ENCODE measurements at regions not wholly inside any gene's neighbourhood (a gene's known extent, or its start where the extent isn't known, plus 50 kb on each side); places are given as distances from the start of the nearest gene placed in this dataset.
"Not testable (repeated sequence)": the region's sequence is repeated elsewhere in the genome, so short reads cannot be mapped to it uniquely, and the experiment has no call there.

- ChIA-PET POLR2A (no interaction called here), CTCF (no interaction called here)
- Mint-ChIP-seq H3K4me3 (no peak overlapping the region), H3K36me3 (ENCODE audit: low read depth) (no peaks in the 10 kb centered on the region), H3K9me3 (no peaks in the 10 kb centered on the region), H3K27me3 (no peaks in the 10 kb centered on the region), H3K27ac (no peak overlapping the region), H3K4me1 (ENCODE audit: low read depth) (no peaks in the 10 kb centered on the region)
- Histone ChIP-seq H3K27me3 (ENCODE audit: control insufficient read depth in 1 of 2, insufficient read depth in 2 of 2, low read length in 2 of 2) (no peaks in the 10 kb centered on the region), H3K4me1 (ENCODE audit: insufficient read depth, low read length) (no peaks in the 10 kb centered on the region), H3K4me3 (ENCODE audit: low read length) (no peak overlapping the region), H3K9me3 (ENCODE audit: control insufficient read depth in 1 of 2, insufficient read depth in 1 of 2, low read length in 2 of 2) (no peaks in the 10 kb centered on the region), H3K36me3 (ENCODE audit: insufficient read depth, low read length) (no peaks in the 10 kb centered on the region), H3K27ac (ENCODE audit: low read depth in 1 of 2, low read length in 2 of 2) (no peak overlapping the region)
- DNase-seq (no peak), ATAC-seq (ENCODE audit: poor library complexity) (no peak)
- no peak for TF ChIP-seq CTCF (IDR thresholded peaks at IDR 0.05)
- intact Hi-C loops (cut with DNase I, micrococcal nuclease) = no loop called here
These were observed 364.9 kb downstream of the ANAPC1 start for GRCh38 chr2:111519071-111519470.

GRCh38 chr2:111522231-111522768, 361.7 kb downstream of the ANAPC1 start:
- CTCF ChIA-PET = no interaction called here
- ATAC-seq (ENCODE audit: poor library complexity) = no peak
- Mint-ChIP-seq H3K4me3 (no peak overlapping the region), H3K36me3 (ENCODE audit: low read depth) (no peaks in the 10 kb centered on the region), H3K4me1 (ENCODE audit: low read depth) (no peaks in the 10 kb centered on the region), H3K27me3 (no peaks in the 10 kb centered on the region), H3K9me3 (no peaks in the 10 kb centered on the region), H3K27ac (no peak overlapping the region)
- no peak for DNase-seq
- H3K27ac ChIP-seq (ENCODE audit: low read depth in 1 of 2, low read length in 2 of 2) = no peak overlapping the region
- POLR2A ChIA-PET = no interaction called here
- H3K27me3 ChIP-seq (ENCODE audit: control insufficient read depth in 1 of 2, insufficient read depth in 2 of 2, low read length in 2 of 2) = no peaks in the 10 kb centered on the region
- no peak overlapping the region for H3K4me3 ChIP-seq (ENCODE audit: low read length)
- no peaks in the 10 kb centered on the region for H3K9me3 ChIP-seq (ENCODE audit: control insufficient read depth in 1 of 2, insufficient read depth in 1 of 2, low read length in 2 of 2)
- intact Hi-C loops (cut with DNase I, micrococcal nuclease) = no loop called here
- no peak for TF ChIP-seq CTCF (IDR thresholded peaks at IDR 0.05)
- no peaks in the 10 kb centered on the region for H3K36me3 ChIP-seq (ENCODE audit: insufficient read depth, low read length)
- no peaks in the 10 kb centered on the region for H3K4me1 ChIP-seq (ENCODE audit: insufficient read depth, low read length)

- H3K27ac Mint-ChIP-seq = no peak overlapping the region
- DNase-seq = no peak
- H3K4me1 Mint-ChIP-seq (ENCODE audit: low read depth) = no peaks in the 10 kb centered on the region
- H3K27me3 ChIP-seq (ENCODE audit: control insufficient read depth in 1 of 2, insufficient read depth in 2 of 2, low read length in 2 of 2) = no peaks in the 10 kb centered on the region
- H3K36me3 Mint-ChIP-seq (ENCODE audit: low read depth) = no peaks in the 10 kb centered on the region
- H3K27ac ChIP-seq (ENCODE audit: low read depth in 1 of 2, low read length in 2 of 2) = no peak overlapping the region
- H3K9me3 Mint-ChIP-seq = no peaks in the 10 kb centered on the region
- H3K4me3 ChIP-seq (ENCODE audit: low read length) = no peak overlapping the region
- POLR2A ChIA-PET = no interaction called here
- no peak overlapping the region for H3K4me3 Mint-ChIP-seq
- H3K36me3 ChIP-seq (ENCODE audit: insufficient read depth, low read length) = no peaks in the 10 kb centered on the region
- H3K9me3 ChIP-seq (ENCODE audit: control insufficient read depth in 1 of 2, insufficient read depth in 1 of 2, low read length in 2 of 2) = no peaks in the 10 kb centered on the region
- no peaks in the 10 kb centered on the region for H3K4me1 ChIP-seq (ENCODE audit: insufficient read depth, low read length)
- ATAC-seq (ENCODE audit: poor library complexity) = no peak
- no peaks in the 10 kb centered on the region for H3K27me3 Mint-ChIP-seq
- intact Hi-C loops (cut with DNase I, micrococcal nuclease) = no loop called here
- CTCF ChIA-PET = no interaction called here
- TF ChIP-seq CTCF (IDR thresholded peaks at IDR 0.05) = no peak
These were observed 361.0 kb downstream of the ANAPC1 start for GRCh38 chr2:111523009-111523408.

- DNase-seq; H3K4me3 Mint-ChIP-seq; H3K36me3 ChIP-seq (ENCODE audit: insufficient read depth, low read length); H3K9me3 Mint-ChIP-seq; H3K27ac ChIP-seq (ENCODE audit: low read depth in 1 of 2, low read length in 2 of 2); H3K9me3 ChIP-seq (ENCODE audit: control insufficient read depth in 1 of 2, insufficient read depth in 1 of 2, low read length in 2 of 2); H3K4me1 Mint-ChIP-seq (ENCODE audit: low read depth); H3K4me3 ChIP-seq (ENCODE audit: low read length); intact Hi-C loops (cut with DNase I, micrococcal nuclease); CTCF ChIA-PET; H3K4me1 ChIP-seq (ENCODE audit: insufficient read depth, low read length); ATAC-seq (ENCODE audit: poor library complexity); H3K27me3 ChIP-seq (ENCODE audit: control insufficient read depth in 1 of 2, insufficient read depth in 2 of 2, low read length in 2 of 2); POLR2A ChIA-PET; H3K27ac Mint-ChIP-seq; H3K27me3 Mint-ChIP-seq; H3K36me3 Mint-ChIP-seq (ENCODE audit: low read depth): not testable (repeated sequence)
These were observed 359.0 kb downstream of the ANAPC1 start for GRCh38 chr2:111525026-111525425.

- H3K27ac ChIP-seq (ENCODE audit: low read depth in 1 of 2, low read length in 2 of 2); H3K27me3 ChIP-seq (ENCODE audit: control insufficient read depth in 1 of 2, insufficient read depth in 2 of 2, low read length in 2 of 2); H3K27ac Mint-ChIP-seq; H3K36me3 ChIP-seq (ENCODE audit: insufficient read depth, low read length); H3K4me1 ChIP-seq (ENCODE audit: insufficient read depth, low read length); H3K36me3 Mint-ChIP-seq (ENCODE audit: low read depth); H3K9me3 Mint-ChIP-seq; ATAC-seq (ENCODE audit: poor library complexity); H3K4me3 Mint-ChIP-seq; DNase-seq; CTCF ChIA-PET; H3K9me3 ChIP-seq (ENCODE audit: control insufficient read depth in 1 of 2, insufficient read depth in 1 of 2, low read length in 2 of 2); H3K27me3 Mint-ChIP-seq; H3K4me1 Mint-ChIP-seq (ENCODE audit: low read depth); H3K4me3 ChIP-seq (ENCODE audit: low read length); intact Hi-C loops (cut with DNase I, micrococcal nuclease); POLR2A ChIA-PET: not testable (repeated sequence)
These were observed 357.9 kb downstream of the ANAPC1 start for GRCh38 chr2:111526041-111526639.
